NB4 (cell line): ENCODE measurements at regions not wholly inside any gene's neighbourhood (a gene's known extent, or its start where the extent isn't known, plus 50 kb on each side); places are given as distances from the start of the nearest gene placed in this dataset.

ENCODE experiments used
- POLR2A ChIP-seq: IDR thresholded peaks from 2 replicates; pipeline ENCODE4 v1.6.1; 2011; ENCODE audit warnings: mild to moderate bottlenecking; ENCODE audit not compliant: insufficient read length; ENCODE audit errors: extremely low read depth
- TF ChIP-seq, protein P1 (sequence below): IDR thresholded peaks from one replicate; pipeline ENCODE4 v1.5.1; 2012; ENCODE audit warnings: low read depth, low read length
- TF ChIP-seq, protein P2 (sequence below): IDR thresholded peaks from 2 replicates; pipeline ENCODE4 v1.6.1; 2011; ENCODE audit warnings: low read depth, low read length

DNA sequence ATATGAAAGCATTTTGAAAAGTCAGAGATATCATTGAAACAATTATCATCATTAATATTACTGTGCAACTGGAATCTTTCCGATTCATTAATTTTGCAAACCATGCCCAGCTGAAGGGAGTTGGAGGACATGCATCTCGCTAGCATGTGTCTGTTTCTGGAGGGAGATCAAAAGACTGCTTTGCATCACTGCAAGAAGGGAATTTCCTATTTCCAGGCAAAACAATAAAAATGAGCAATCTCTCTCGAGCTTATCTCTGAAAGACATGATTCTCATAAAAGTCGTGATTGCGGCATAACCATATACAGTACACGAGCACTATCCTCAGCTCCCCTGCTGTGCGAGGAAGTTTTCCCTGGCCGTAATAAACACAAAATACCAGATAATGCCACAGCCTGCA is 607.6 kb upstream of the DPP6 start:
- TF ChIP-seq, protein P1, sequence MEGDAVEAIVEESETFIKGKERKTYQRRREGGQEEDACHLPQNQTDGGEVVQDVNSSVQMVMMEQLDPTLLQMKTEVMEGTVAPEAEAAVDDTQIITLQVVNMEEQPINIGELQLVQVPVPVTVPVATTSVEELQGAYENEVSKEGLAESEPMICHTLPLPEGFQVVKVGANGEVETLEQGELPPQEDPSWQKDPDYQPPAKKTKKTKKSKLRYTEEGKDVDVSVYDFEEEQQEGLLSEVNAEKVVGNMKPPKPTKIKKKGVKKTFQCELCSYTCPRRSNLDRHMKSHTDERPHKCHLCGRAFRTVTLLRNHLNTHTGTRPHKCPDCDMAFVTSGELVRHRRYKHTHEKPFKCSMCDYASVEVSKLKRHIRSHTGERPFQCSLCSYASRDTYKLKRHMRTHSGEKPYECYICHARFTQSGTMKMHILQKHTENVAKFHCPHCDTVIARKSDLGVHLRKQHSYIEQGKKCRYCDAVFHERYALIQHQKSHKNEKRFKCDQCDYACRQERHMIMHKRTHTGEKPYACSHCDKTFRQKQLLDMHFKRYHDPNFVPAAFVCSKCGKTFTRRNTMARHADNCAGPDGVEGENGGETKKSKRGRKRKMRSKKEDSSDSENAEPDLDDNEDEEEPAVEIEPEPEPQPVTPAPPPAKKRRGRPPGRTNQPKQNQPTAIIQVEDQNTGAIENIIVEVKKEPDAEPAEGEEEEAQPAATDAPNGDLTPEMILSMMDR: no peak
- TF ChIP-seq POLR2A: no peak
- TF ChIP-seq, protein P2, sequence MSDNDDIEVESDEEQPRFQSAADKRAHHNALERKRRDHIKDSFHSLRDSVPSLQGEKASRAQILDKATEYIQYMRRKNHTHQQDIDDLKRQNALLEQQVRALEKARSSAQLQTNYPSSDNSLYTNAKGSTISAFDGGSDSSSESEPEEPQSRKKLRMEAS: no peak
